ENCODE measurements at regions not wholly inside any gene's neighbourhood (a gene's known extent, or its start where the extent isn't known, plus 50 kb on each side); places are given as distances from the start of the nearest gene placed in this dataset.

- DNase-seq: no peak
Observed at GRCh38 chr2:151028691-151029176, 232.9 kb downstream of the RBM43 start.

- DNase-seq: no peak
Observed at GRCh38 chr2:151027151-151027550, 234.5 kb downstream of the RBM43 start.

- no peak for DNase-seq
Observed at GRCh38 chr2:151025816-151026215, 235.8 kb downstream of the RBM43 start.

GRCh38 chr2:151024696-151025251, 236.9 kb downstream of the RBM43 start:
- no peak for DNase-seq

- no peak for DNase-seq
Observed at GRCh38 chr2:151021747-151022452, 239.8 kb downstream of the RBM43 start.

- DNase-seq: no peak
Observed at GRCh38 chr2:151020411-151020810, 241.3 kb downstream of the RBM43 start.

- DNase-seq: no peak
Observed at GRCh38 chr2:151009437-151010175, 252.1 kb downstream of the RBM43 start.

GRCh38 chr2:151007365-151007764, 254.3 kb downstream of the RBM43 start:
- no peak for DNase-seq

GRCh38 chr2:151002959-151003600, 258.6 kb downstream of the RBM43 start:
- DNase-seq: no peak

GRCh38 chr2:150997702-150998440, 263.8 kb downstream of the RBM43 start:
- DNase-seq: no peak

GRCh38 chr2:150997066-150997465, 264.6 kb downstream of the RBM43 start:
- no peak for DNase-seq

GRCh38 chr2:150994076-150994475, 267.6 kb downstream of the RBM43 start:
- no peak for DNase-seq

GRCh38 chr2:150989969-150990368, 271.7 kb downstream of the RBM43 start:
- no peak for DNase-seq

GRCh38 chr2:150985741-150986140, 275.9 kb downstream of the RBM43 start:
- no peak for DNase-seq

- DNase-seq: no peak
Observed at GRCh38 chr2:150983314-150983897, 278.3 kb downstream of the RBM43 start.

GRCh38 chr2:150981826-150982225, 279.8 kb downstream of the RBM43 start:
- no peak for DNase-seq

- no peak for DNase-seq
Observed at GRCh38 chr2:150978053-150978452, 283.6 kb downstream of the RBM43 start.

GRCh38 chr2:150977296-150977695, 284.4 kb downstream of the RBM43 start:
- DNase-seq: no peak

- DNase-seq: no peak
Observed at GRCh38 chr2:150976604-150977003, 285.1 kb downstream of the RBM43 start.

- no peak for DNase-seq
Observed at GRCh38 chr2:150974864-150975263, 286.8 kb downstream of the RBM43 start.

- DNase-seq: no peak
Observed at GRCh38 chr2:150974234-150974633, 287.4 kb downstream of the RBM43 start.

- no peak for DNase-seq
Observed at GRCh38 chr2:150971910-150972309, 289.8 kb downstream of the RBM43 start.

Measured in NCI-H526 (cell line).